ENCODE measurements at regions not wholly inside any gene's neighbourhood (a gene's known extent, or its start where the extent isn't known, plus 50 kb on each side); places are given as distances from the start of the nearest gene placed in this dataset.

GRCh38 chr2:217698691-217699090 lies 304.1 kb downstream of the TNS1 start (continued):
- TF ChIP-seq, protein P1, sequence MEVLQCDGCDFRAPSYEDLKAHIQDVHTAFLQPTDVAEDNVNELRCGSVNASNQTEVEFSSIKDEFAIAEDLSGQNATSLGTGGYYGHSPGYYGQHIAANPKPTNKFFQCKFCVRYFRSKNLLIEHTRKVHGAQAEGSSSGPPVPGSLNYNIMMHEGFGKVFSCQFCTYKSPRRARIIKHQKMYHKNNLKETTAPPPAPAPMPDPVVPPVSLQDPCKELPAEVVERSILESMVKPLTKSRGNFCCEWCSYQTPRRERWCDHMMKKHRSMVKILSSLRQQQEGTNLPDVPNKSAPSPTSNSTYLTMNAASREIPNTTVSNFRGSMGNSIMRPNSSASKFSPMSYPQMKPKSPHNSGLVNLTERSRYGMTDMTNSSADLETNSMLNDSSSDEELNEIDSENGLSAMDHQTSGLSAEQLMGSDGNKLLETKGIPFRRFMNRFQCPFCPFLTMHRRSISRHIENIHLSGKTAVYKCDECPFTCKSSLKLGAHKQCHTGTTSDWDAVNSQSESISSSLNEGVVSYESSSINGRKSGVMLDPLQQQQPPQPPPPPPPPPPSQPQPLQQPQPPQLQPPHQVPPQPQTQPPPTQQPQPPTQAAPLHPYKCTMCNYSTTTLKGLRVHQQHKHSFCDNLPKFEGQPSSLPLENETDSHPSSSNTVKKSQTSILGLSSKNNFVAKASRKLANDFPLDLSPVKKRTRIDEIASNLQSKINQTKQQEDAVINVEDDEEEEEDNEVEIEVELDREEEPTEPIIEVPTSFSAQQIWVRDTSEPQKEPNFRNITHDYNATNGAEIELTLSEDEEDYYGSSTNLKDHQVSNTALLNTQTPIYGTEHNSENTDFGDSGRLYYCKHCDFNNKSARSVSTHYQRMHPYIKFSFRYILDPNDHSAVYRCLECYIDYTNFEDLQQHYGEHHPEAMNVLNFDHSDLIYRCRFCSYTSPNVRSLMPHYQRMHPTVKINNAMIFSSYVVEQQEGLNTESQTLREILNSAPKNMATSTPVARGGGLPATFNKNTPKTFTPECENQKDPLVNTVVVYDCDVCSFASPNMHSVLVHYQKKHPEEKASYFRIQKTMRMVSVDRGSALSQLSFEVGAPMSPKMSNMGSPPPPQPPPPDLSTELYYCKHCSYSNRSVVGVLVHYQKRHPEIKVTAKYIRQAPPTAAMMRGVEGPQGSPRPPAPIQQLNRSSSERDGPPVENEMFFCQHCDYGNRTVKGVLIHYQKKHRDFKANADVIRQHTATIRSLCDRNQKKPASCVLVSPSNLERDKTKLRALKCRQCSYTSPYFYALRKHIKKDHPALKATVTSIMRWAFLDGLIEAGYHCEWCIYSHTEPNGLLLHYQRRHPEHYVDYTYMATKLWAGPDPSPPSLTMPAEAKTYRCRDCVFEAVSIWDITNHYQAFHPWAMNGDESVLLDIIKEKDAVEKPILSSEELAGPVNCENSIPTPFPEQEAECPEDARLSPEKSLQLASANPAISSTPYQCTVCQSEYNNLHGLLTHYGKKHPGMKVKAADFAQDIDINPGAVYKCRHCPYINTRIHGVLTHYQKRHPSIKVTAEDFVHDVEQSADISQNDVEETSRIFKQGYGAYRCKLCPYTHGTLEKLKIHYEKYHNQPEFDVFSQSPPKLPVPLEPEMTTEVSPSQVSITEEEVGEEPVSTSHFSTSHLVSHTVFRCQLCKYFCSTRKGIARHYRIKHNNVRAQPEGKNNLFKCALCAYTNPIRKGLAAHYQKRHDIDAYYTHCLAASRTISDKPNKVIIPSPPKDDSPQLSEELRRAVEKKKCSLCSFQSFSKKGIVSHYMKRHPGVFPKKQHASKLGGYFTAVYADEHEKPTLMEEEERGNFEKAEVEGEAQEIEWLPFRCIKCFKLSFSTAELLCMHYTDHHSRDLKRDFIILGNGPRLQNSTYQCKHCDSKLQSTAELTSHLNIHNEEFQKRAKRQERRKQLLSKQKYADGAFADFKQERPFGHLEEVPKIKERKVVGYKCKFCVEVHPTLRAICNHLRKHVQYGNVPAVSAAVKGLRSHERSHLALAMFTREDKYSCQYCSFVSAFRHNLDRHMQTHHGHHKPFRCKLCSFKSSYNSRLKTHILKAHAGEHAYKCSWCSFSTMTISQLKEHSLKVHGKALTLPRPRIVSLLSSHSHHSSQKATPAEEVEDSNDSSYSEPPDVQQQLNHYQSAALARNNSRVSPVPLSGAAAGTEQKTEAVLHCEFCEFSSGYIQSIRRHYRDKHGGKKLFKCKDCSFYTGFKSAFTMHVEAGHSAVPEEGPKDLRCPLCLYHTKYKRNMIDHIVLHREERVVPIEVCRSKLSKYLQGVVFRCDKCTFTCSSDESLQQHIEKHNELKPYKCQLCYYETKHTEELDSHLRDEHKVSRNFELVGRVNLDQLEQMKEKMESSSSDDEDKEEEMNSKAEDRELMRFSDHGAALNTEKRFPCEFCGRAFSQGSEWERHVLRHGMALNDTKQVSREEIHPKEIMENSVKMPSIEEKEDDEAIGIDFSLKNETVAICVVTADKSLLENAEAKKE (CRISPR knock-in tag; IDR thresholded peaks at IDR 0.05), result no peak
- no peak for TF ChIP-seq ZNF114 (CRISPR knock-in tag; IDR thresholded peaks at IDR 0.05)
- no peak for TF ChIP-seq NANOG (IDR thresholded peaks at IDR 0.05; ENCODE audit: borderline replicate concordance)

GRCh38 chr2:217695033-217695520 lies 307.7 kb downstream of the TNS1 start:
- Mint-ChIP-seq H3K4me1 (no peaks in the 10 kb centered on the region), H3K27ac (no peak overlapping the region), H3K36me3 (ENCODE audit: low read depth) (no peaks in the 10 kb centered on the region), H3K27me3 (ENCODE audit: insufficient read depth, low read depth, poor library complexity) (no peaks in the 10 kb centered on the region), H3K9me3 (no peaks in the 10 kb centered on the region), H3K4me3 (no peak overlapping the region)
- Histone ChIP-seq H2AFZ (no peak overlapping the region), H3K79me2 (replicated peaks; ENCODE audit: insufficient read depth) (no peaks in the 10 kb centered on the region), H3K9me2 (ENCODE audit: insufficient read depth) (peaks cover 23% of the 10 kb centered on the region), H4K20me1 (replicated peaks; ENCODE audit: insufficient read depth) (no peaks in the 10 kb centered on the region), H3K4me2 (no peak overlapping the region), H3K36me3 (ENCODE audit: insufficient read depth) (no peaks in the 10 kb centered on the region), H3K4me3 (no peak overlapping the region), H3K4me1 (ENCODE audit: insufficient read depth) (no peaks in the 10 kb centered on the region), H3K27me3 (ENCODE audit: insufficient read depth) (no peaks in the 10 kb centered on the region), H3F3A (replicated peaks; ENCODE audit: low read depth) (no peaks in the 10 kb centered on the region), H3K27ac (ENCODE audit: low read depth) (no peak overlapping the region)
- ATAC-seq, result no peak
- no peak for DNase-seq (ENCODE audit: low spot score)
- TF ChIP-seq, protein P2, sequence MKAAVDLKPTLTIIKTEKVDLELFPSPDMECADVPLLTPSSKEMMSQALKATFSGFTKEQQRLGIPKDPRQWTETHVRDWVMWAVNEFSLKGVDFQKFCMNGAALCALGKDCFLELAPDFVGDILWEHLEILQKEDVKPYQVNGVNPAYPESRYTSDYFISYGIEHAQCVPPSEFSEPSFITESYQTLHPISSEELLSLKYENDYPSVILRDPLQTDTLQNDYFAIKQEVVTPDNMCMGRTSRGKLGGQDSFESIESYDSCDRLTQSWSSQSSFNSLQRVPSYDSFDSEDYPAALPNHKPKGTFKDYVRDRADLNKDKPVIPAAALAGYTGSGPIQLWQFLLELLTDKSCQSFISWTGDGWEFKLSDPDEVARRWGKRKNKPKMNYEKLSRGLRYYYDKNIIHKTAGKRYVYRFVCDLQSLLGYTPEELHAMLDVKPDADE (IDR thresholded peaks at IDR 0.05), result no peak
